ENCODE measurements at regions not wholly inside any gene's neighbourhood (a gene's known extent, or its start where the extent isn't known, plus 50 kb on each side); places are given as distances from the start of the nearest gene placed in this dataset.

DNA sequence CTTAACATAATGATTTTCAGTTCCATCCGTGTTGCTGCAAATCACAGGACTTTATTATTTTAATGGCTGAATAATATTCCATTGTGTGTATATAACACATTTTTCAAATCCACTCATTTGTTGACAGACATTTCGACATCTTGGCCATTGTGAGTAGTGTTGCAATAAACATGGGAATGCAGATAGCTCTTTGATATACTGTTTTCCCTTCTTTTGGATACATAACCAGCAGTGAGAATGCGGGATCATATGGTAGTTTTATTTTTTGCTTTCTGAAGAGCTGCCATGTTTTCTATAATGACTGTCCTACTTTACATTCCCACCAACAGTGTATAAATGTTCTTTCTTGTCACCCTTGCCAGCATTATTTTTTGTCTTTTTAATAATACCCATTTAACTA, 420.3 kb upstream of the CHAC2 start:
- no peaks in the 10 kb centered on the region for H3K4me1 Mint-ChIP-seq
- no peaks in the 10 kb centered on the region for H3K27me3 Mint-ChIP-seq (ENCODE audit: insufficient read depth, low read depth, poor library complexity)
- no peak overlapping the region for H2AFZ ChIP-seq
- H3K36me3 Mint-ChIP-seq (ENCODE audit: low read depth) = no peaks in the 10 kb centered on the region
- no peaks in the 10 kb centered on the region for H3K27me3 ChIP-seq (ENCODE audit: insufficient read depth)
- H3K4me1 ChIP-seq (ENCODE audit: insufficient read depth) = no peaks in the 10 kb centered on the region
- H3K4me3 ChIP-seq = no peak overlapping the region
- no peak for DNase-seq (ENCODE audit: low spot score)
- H3K4me2 ChIP-seq = no peak overlapping the region
- H3K9me2 ChIP-seq (ENCODE audit: insufficient read depth) = no peaks in the 10 kb centered on the region
- H3K9me3 Mint-ChIP-seq = no peaks in the 10 kb centered on the region
- ATAC-seq = no peak
- no peak overlapping the region for H3K4me3 Mint-ChIP-seq
- no peaks in the 10 kb centered on the region for H4K20me1 ChIP-seq (replicated peaks; ENCODE audit: insufficient read depth)
- no peaks in the 10 kb centered on the region for H3K36me3 ChIP-seq (ENCODE audit: insufficient read depth)
- no peak overlapping the region for H3K27ac ChIP-seq (ENCODE audit: low read depth)
- no peaks in the 10 kb centered on the region for H3F3A ChIP-seq (replicated peaks; ENCODE audit: low read depth)
- H3K79me2 ChIP-seq (replicated peaks; ENCODE audit: insufficient read depth) = no peaks in the 10 kb centered on the region
- no peak overlapping the region for H3K27ac Mint-ChIP-seq
- TF ChIP-seq CTCF (conservative IDR thresholded peaks at IDR 0.05; ENCODE audit: low read depth in 2 of 2) (no peak), ZNF114 (CRISPR knock-in tag; IDR thresholded peaks at IDR 0.05) (no peak), STAT1 (IDR thresholded peaks at IDR 0.05; ENCODE audit: unreplicated experiment) (no peak), REST (IDR thresholded peaks at IDR 0.05; ENCODE audit: unreplicated experiment) (no peak), NANOG (IDR thresholded peaks at IDR 0.05; ENCODE audit: borderline replicate concordance) (no peak), ZNF462 (CRISPR knock-in tag; IDR thresholded peaks at IDR 0.05) (no peak), CREB1 (CRISPR knock-in tag; IDR thresholded peaks at IDR 0.05; ENCODE audit: low read depth) (no peak), JUNB (IDR thresholded peaks at IDR 0.05; ENCODE audit: unreplicated experiment) (no peak), ZNF331 (CRISPR knock-in tag; IDR thresholded peaks at IDR 0.05; ENCODE audit: low read depth) (no peak), POLR2AphosphoS5 (IDR thresholded peaks at IDR 0.05; ENCODE audit: low read depth) (no peak), EZH2 (IDR thresholded peaks at IDR 0.05; ENCODE audit: low read depth, unreplicated experiment) (no peak), ETS1 (IDR thresholded peaks at IDR 0.05) (no peak)

Data from GM23338 (cell line).